Lower lobe of right lung (tissue), 2 donors: ENCODE measurements at regions not wholly inside any gene's neighbourhood (a gene's known extent, or its start where the extent isn't known, plus 50 kb on each side); places are given as distances from the start of the nearest gene placed in this dataset.

Source experiments
- ATAC-seq, 2 donors: fragments of 200-7000 bp; cut with Tn5 transposase; one replicate each; pipeline ENCODE4 v1.9.1; 2020 to 2022; ENCODE audit warnings: mild to moderate bottlenecking in 2 of 2, moderate library complexity in 2 of 2
- DNase-seq: peaks from one replicate; pipeline ENCODE4 v3.0.0-alpha.2; 2020
- H3K27ac ChIP-seq: fragments of 200-600 bp; one replicate; pipeline ENCODE4 v1.8.0; 2022
- H3K27me3 ChIP-seq: fragments of 200-600 bp; one replicate; pipeline ENCODE4 v1.8.0; 2022; ENCODE audit warnings: low read depth
- H3K36me3 ChIP-seq: fragments of 200-600 bp; one replicate; pipeline ENCODE4 v1.8.0; 2022; ENCODE audit warnings: mild to moderate bottlenecking
- H3K4me1 ChIP-seq: fragments of 200-600 bp; one replicate; pipeline ENCODE4 v1.8.0; 2022
- H3K4me3 ChIP-seq: fragments of 200-600 bp; one replicate; pipeline ENCODE4 v1.8.0; 2022; ENCODE audit warnings: mild to moderate bottlenecking
- H3K9me3 ChIP-seq: fragments of 200-600 bp; one replicate; pipeline ENCODE4 v1.8.0; 2022
- intact Hi-C: fragments of 100-400 bp; cut with DNase I; formaldehyde crosslinking; loops from one replicate; pipeline ENCODE4 v1.11.0; 2022
- TF ChIP-seq, protein P1 (sequence below): fragments of 200-600 bp; IDR thresholded peaks from one replicate; pipeline ENCODE4 v1.8.0; 2022; ENCODE audit warnings: antibody characterized with exemption, mild to moderate bottlenecking
- donor health status: DM: no; HTN: yes; CAD: no; lungs with severe emphysema.

DNA sequence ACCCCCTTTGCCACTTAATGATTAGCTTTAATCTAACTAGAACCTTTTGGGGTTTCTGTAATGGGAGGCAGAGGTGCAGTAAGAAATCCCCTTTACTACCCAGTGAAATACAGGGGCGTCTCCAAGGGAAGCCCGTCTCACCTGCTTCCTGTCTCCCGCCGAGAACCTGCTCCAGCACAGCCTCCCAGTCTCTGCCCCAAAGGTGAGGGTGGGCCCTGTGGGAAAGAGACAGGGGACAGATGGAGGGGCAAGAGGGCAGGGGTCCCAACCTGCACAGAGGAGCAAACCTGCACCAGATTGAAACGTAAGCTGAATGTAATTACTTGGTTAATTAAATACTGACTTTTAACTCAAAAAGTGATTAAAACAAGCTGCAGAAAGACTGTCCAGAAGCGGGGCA lies 474.2 kb upstream of the SULF2 start:
- Histone ChIP-seq H3K9me3 (no peaks in the 10 kb centered on the region), H3K36me3 (no peaks in the 10 kb centered on the region), H3K27ac (no peak overlapping the region), H3K27me3 (no peaks in the 10 kb centered on the region), H3K4me1 (no peaks in the 10 kb centered on the region), H3K4me3 (no peak overlapping the region)
- ATAC-seq (no peak), DNase-seq (no peak)
- intact Hi-C loops: no loop called here
- TF ChIP-seq, protein P1, sequence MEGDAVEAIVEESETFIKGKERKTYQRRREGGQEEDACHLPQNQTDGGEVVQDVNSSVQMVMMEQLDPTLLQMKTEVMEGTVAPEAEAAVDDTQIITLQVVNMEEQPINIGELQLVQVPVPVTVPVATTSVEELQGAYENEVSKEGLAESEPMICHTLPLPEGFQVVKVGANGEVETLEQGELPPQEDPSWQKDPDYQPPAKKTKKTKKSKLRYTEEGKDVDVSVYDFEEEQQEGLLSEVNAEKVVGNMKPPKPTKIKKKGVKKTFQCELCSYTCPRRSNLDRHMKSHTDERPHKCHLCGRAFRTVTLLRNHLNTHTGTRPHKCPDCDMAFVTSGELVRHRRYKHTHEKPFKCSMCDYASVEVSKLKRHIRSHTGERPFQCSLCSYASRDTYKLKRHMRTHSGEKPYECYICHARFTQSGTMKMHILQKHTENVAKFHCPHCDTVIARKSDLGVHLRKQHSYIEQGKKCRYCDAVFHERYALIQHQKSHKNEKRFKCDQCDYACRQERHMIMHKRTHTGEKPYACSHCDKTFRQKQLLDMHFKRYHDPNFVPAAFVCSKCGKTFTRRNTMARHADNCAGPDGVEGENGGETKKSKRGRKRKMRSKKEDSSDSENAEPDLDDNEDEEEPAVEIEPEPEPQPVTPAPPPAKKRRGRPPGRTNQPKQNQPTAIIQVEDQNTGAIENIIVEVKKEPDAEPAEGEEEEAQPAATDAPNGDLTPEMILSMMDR: no peak

DNA sequence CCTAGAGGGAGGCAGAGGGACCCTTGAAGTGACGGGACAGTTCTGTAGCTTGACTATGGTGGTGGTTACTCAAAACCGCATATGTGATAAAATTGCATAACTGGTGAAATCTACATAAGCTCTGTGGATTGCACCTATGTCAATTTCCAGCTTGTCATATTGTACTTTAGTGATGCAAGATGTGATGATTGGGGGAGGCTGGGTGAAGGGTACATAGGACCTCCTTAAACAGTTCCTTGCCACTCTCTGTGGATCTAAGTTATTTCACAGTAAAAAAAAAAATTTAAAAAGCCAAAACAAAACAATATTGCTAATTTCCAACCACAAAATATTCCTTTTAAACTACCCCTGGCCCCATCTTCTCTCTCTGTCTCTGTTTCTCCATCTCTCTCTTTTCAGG lies 472.6 kb upstream of the SULF2 start:
- TF ChIP-seq, protein P1: no peak
- intact Hi-C loops: no loop called here

DNA sequence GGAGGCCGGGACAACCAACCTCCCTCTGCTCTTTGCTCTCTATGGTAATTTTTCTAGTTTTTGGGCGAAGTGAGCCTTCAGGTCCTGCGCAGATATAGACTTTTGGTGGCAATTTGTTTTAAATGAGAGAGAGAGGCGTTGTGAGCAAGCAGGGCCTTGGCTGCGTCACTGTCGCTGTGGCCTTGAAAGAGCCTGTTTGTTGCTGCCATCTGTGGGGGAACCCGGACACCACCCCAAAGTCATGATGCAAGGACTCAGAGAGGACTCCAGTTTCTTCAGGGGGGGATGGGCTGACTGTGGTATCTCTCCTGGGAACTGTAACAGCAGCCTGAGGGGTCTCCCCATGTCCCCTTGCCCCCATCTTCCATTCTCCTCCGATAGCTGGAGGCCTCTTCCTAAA lies 462.7 kb upstream of the SULF2 start:
- H3K27ac ChIP-seq: no peak overlapping the region
- no peak for ATAC-seq
- no peaks in the 10 kb centered on the region for H3K4me1 ChIP-seq
- no peaks in the 10 kb centered on the region for H3K27me3 ChIP-seq
- intact Hi-C loops: no loop called here
- H3K9me3 ChIP-seq: no peaks in the 10 kb centered on the region
- no peaks in the 10 kb centered on the region for H3K36me3 ChIP-seq
- TF ChIP-seq, protein P1: no peak
- DNase-seq: no peak
- H3K4me3 ChIP-seq: no peak overlapping the region

More for the DNA sequence above, 472.6 kb upstream of the SULF2 start:
- Histone ChIP-seq H3K27me3 (no peaks in the 10 kb centered on the region), H3K9me3 (no peaks in the 10 kb centered on the region), H3K4me1 (no peaks in the 10 kb centered on the region), H3K4me3 (no peak overlapping the region), H3K27ac (no peak overlapping the region), H3K36me3 (no peaks in the 10 kb centered on the region)
- DNase-seq (no peak), ATAC-seq (no peak)

DNA sequence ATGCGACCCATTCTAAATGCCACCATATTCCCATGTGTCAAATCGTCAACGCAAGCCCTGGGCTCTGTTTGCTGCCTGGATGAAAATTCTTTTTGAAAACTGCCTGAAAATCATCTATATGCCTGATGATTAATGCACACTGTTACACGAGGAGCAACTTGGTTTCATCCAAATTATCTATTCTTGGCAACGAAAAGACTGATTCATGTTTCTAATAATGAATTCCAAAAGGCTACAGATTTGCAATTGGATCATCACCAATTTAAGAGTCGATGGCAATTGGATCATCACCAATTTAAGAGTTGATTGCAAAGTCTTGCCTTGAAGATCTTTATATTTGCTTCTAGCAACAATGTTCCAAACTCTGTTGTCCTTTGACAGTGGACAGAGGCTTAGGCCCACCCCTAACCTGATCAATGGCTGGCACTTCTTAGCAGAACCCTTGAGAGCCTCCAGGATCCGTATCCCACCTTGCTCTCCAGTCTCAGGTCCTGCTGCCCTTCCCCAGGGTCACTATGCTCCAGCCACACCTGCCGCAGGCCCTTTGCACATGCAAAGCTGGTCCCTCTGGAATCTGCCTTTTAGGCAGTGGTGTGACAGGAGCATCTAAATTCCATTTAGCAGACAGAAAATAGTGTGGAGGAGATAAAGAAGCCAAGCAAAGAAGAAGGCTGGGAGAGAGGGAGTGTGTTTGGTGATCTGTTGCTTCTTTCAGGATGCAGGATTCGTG lies 460.9 kb upstream of the SULF2 start:
- no peak overlapping the region for H3K4me3 ChIP-seq
- H3K4me1 ChIP-seq: no peaks in the 10 kb centered on the region
- H3K36me3 ChIP-seq: no peaks in the 10 kb centered on the region
- DNase-seq (no peak), ATAC-seq (no peak)
- H3K27ac ChIP-seq: no peak overlapping the region
- TF ChIP-seq, protein P1: no peak
- no peaks in the 10 kb centered on the region for H3K27me3 ChIP-seq
- intact Hi-C loops: no loop called here
- H3K9me3 ChIP-seq: no peaks in the 10 kb centered on the region

DNA sequence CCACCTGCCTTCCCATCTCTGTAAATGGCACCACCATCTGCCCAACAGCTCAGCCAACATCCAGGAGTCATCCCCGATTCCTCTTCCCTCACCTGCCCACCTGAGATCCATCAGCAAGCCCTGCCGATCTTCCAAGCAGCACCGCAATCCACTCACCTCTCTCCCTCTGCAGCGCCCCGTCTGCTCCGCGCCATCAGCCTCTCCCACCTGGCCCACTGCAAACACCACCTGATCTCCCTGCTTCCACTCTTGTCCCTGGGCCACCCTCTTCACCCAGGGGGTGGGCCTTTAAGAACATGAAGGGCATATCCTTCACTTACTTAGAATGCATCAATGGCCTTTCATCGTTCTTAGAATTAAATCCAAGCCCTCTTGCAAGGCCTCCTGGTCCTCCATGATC lies 457.3 kb upstream of the SULF2 start:
- no peak for DNase-seq
- intact Hi-C loops: no loop called here

More for the DNA sequence above, 457.3 kb upstream of the SULF2 start:
- Histone ChIP-seq H3K36me3 (no peaks in the 10 kb centered on the region), H3K4me1 (no peaks in the 10 kb centered on the region), H3K27ac (no peak overlapping the region), H3K9me3 (no peaks in the 10 kb centered on the region), H3K27me3 (no peaks in the 10 kb centered on the region), H3K4me3 (no peak overlapping the region)
- no peak for ATAC-seq
- TF ChIP-seq, protein P1: no peak
